ENCODE measurements at regions not wholly inside any gene's neighbourhood (a gene's known extent, or its start where the extent isn't known, plus 50 kb on each side); places are given as distances from the start of the nearest gene placed in this dataset.

DNA sequence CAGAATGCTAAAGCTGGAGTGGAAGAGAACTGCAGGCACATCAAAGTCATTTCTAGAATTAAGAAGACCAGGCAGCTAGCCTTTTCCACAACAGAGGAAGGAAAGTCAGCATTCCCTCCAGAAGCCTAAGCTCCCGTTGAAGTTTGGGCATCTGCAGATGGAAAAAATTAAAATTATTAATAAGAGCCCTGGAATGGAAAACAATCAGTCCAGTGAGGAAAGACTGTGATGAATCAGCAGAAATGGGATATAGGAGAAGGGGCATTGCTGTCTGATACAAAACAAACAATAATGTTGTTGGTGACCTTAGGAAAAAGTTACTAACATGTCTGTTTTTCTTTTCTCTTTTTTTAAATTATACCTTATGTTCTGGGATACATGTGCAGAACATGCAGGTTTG lies 450.7 kb upstream of the SLC14A2 start:
- Histone ChIP-seq H3K9me1 (replicated peaks; ENCODE audit: control insufficient read depth, extremely low read depth, insufficient read depth, low read length) (no peaks in the 10 kb centered on the region), H3K4me3 (replicated peaks in 1 of 3; ENCODE audit: insufficient read depth in 1 of 3, low read depth in 1 of 3, low read length in 3 of 3) (no peak overlapping the region), H3K27ac (ENCODE audit: insufficient read depth, low read depth, low read length) (no peak overlapping the region), H3K27me3 (ENCODE audit: control insufficient read depth in 2 of 2, insufficient read depth in 2 of 2, low read length in 2 of 2) (no peaks in the 10 kb centered on the region), H2AFZ (ENCODE audit: low read depth, low read length) (no peak overlapping the region), H3K9ac (replicated peaks; ENCODE audit: extremely low read depth, insufficient read depth, low read length) (no peak overlapping the region), H4K20me1 (replicated peaks; ENCODE audit: control insufficient read depth, extremely low read depth, insufficient read depth, low read length) (no peaks in the 10 kb centered on the region), H3K4me1 (ENCODE audit: control insufficient read depth, extremely low read depth, insufficient read depth, low read length) (no peaks in the 10 kb centered on the region), H3K4me2 (ENCODE audit: insufficient read depth, low read length) (no peak overlapping the region), H3K79me2 (ENCODE audit: control insufficient read depth, insufficient read depth, low read length) (no peaks in the 10 kb centered on the region), H3K9me3 (replicated peaks; ENCODE audit: control insufficient read depth, insufficient read depth, low read length) (no peaks in the 10 kb centered on the region), H3K36me3 (ENCODE audit: control insufficient read depth in 2 of 2, extremely low read depth in 1 of 2, insufficient read depth in 2 of 2, low read length in 2 of 2) (no peaks in the 10 kb centered on the region)
- DNase-seq (ENCODE audit: low read depth, low spot score) (no peak), FAIRE-seq (no peak)
- POLR2A ChIA-PET: no interaction called here
- dilution Hi-C loops (cut with MboI; ENCODE audit: extremely low pct_ligation_motif_present, low sequenced_read_pairs): no loop called here
- TF ChIP-seq POLR2AphosphoS5 (IDR thresholded peaks at IDR 0.05; ENCODE audit: insufficient read depth, low read depth, low read length) (no peak), EZH2 (IDR thresholded peaks at IDR 0.05; ENCODE audit: borderline replicate concordance, low read depth, low read length, severe bottlenecking) (no peak), POLR2A (IDR thresholded peaks at IDR 0.05; ENCODE audit: low read depth, low read length) (no peak), FOS (IDR thresholded peaks at IDR 0.05; ENCODE audit: borderline replicate concordance, insufficient read depth, low read length) (no peak), GATA2 (IDR thresholded peaks at IDR 0.05; ENCODE audit: insufficient read depth, insufficient read length, low read depth, low read length) (no peak), JUN (IDR thresholded peaks at IDR 0.05; ENCODE audit: borderline replicate concordance, insufficient read depth, insufficient read length, low read depth) (no peak), MYC (IDR thresholded peaks at IDR 0.05; ENCODE audit: low read depth, low read length) (no peak)
- TF ChIP-seq, protein P1, sequence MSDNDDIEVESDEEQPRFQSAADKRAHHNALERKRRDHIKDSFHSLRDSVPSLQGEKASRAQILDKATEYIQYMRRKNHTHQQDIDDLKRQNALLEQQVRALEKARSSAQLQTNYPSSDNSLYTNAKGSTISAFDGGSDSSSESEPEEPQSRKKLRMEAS (IDR thresholded peaks at IDR 0.05; ENCODE audit: insufficient read depth, insufficient read length): no peak
- TF ChIP-seq, protein P2, sequence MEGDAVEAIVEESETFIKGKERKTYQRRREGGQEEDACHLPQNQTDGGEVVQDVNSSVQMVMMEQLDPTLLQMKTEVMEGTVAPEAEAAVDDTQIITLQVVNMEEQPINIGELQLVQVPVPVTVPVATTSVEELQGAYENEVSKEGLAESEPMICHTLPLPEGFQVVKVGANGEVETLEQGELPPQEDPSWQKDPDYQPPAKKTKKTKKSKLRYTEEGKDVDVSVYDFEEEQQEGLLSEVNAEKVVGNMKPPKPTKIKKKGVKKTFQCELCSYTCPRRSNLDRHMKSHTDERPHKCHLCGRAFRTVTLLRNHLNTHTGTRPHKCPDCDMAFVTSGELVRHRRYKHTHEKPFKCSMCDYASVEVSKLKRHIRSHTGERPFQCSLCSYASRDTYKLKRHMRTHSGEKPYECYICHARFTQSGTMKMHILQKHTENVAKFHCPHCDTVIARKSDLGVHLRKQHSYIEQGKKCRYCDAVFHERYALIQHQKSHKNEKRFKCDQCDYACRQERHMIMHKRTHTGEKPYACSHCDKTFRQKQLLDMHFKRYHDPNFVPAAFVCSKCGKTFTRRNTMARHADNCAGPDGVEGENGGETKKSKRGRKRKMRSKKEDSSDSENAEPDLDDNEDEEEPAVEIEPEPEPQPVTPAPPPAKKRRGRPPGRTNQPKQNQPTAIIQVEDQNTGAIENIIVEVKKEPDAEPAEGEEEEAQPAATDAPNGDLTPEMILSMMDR (IDR thresholded peaks at IDR 0.05; ENCODE audit: extremely low read depth in 1 of 2, insufficient read depth in 1 of 2, low read depth in 1 of 2, low read length in 2 of 2): no peak
- CTCF ChIA-PET: no interaction called here
- intact Hi-C loops (cut with micrococcal nuclease): no loop called here
- no TSS peak for BruUV-seq (replicated peaks)

Data from endothelial cell of umbilical vein (primary cell).